Smooth muscle cell (in vitro differentiated cells): ENCODE measurements at regions not wholly inside any gene's neighbourhood (a gene's known extent, or its start where the extent isn't known, plus 50 kb on each side); places are given as distances from the start of the nearest gene placed in this dataset.
"Not testable (repeated sequence)": the region's sequence is repeated elsewhere in the genome, so short reads cannot be mapped to it uniquely, and the experiment has no call there.

Experiments used
- DNase-seq: peaks from one replicate; lab custom pipeline; 2025; ENCODE audit not compliant: unreplicated experiment; lab: John Stamatoyannopoulos, UW
- H2AFZ ChIP-seq: fragments of 200-600 bp; sonication (generic); 2 replicates; pipeline ENCODE4 v1.6.0; 2016; ENCODE audit warnings: antibody characterized with exemption, low read depth, mild to moderate bottlenecking
- H3F3A ChIP-seq: fragments of 200-600 bp; sonication (generic); 2 replicates; pipeline ENCODE4 v1.6.0; 2017; ENCODE audit warnings: antibody characterized with exemption, low read depth
- H3K27ac ChIP-seq: fragments of 200-600 bp; sonication (generic); 2 replicates; pipeline ENCODE4 v1.5.1; 2016; ENCODE audit warnings: low read depth, mild to moderate bottlenecking
- H3K27me3 ChIP-seq: fragments of 200-600 bp; sonication (generic); 2 replicates; pipeline ENCODE4 v1.6.1; 2016; ENCODE audit warnings: low read depth, mild to moderate bottlenecking
- H3K36me3 ChIP-seq: fragments of 200-600 bp; sonication (generic); 2 replicates; pipeline ENCODE4 v1.5.1; 2016; ENCODE audit warnings: low read depth
- H3K4me1 ChIP-seq: fragments of 200-600 bp; sonication (generic); 2 replicates; pipeline ENCODE4 v1.5.1; 2016; ENCODE audit warnings: low read depth
- H3K4me2 ChIP-seq: fragments of 200-600 bp; sonication (generic); 2 replicates; pipeline ENCODE4 v1.6.0; 2016; ENCODE audit warnings: mild to moderate bottlenecking
- H3K4me3 ChIP-seq: fragments of 200-600 bp; sonication (generic); 2 replicates; pipeline ENCODE4 v1.5.1; 2016; ENCODE audit warnings: mild to moderate bottlenecking
- H3K79me2 ChIP-seq: fragments of 200-600 bp; sonication (generic); 2 replicates; pipeline ENCODE4 v1.6.0; 2016; ENCODE audit warnings: low read depth, mild to moderate bottlenecking
- H3K9ac ChIP-seq: fragments of 200-600 bp; sonication (generic); 2 replicates; pipeline ENCODE4 v1.6.0; 2016; ENCODE audit warnings: low read depth
- H3K9me3 ChIP-seq: fragments of 200-600 bp; sonication (generic); replicated peaks from 2 replicates; pipeline ENCODE4 v1.5.1; 2016; ENCODE audit warnings: low read depth
- H4K20me1 ChIP-seq: fragments of 200-600 bp; sonication (generic); 2 replicates; pipeline ENCODE4 v1.6.0; 2016; ENCODE audit warnings: low read depth
- WGBS: methylation state at CpG from one replicate; pipeline ENCODE4 v1.1.7; 2016; ENCODE audit warnings: low lambda C conversion rate; 5-methylcytosine and 5-hydroxymethylcytosine counted together
- TF ChIP-seq, protein P1 (sequence below): fragments of 200-600 bp; sonication (generic); IDR thresholded peaks from 2 replicates; pipeline ENCODE4 v1.5.1; 2017; ENCODE audit warnings: borderline replicate concordance, mild to moderate bottlenecking, antibody characterized with exemption; ENCODE audit not compliant: insufficient read depth, poor library complexity, severe bottlenecking

- no peaks in the 10 kb centered on the region for H4K20me1 ChIP-seq
- no peaks in the 10 kb centered on the region for H3K9me3 ChIP-seq
- DNase-seq, result no peak
- H3K4me3 ChIP-seq, result no peak overlapping the region
- H3K79me2 ChIP-seq, result no peaks in the 10 kb centered on the region
- no peaks in the 10 kb centered on the region for H3F3A ChIP-seq
- no peaks in the 10 kb centered on the region for H3K27me3 ChIP-seq
- TF ChIP-seq, protein P1, sequence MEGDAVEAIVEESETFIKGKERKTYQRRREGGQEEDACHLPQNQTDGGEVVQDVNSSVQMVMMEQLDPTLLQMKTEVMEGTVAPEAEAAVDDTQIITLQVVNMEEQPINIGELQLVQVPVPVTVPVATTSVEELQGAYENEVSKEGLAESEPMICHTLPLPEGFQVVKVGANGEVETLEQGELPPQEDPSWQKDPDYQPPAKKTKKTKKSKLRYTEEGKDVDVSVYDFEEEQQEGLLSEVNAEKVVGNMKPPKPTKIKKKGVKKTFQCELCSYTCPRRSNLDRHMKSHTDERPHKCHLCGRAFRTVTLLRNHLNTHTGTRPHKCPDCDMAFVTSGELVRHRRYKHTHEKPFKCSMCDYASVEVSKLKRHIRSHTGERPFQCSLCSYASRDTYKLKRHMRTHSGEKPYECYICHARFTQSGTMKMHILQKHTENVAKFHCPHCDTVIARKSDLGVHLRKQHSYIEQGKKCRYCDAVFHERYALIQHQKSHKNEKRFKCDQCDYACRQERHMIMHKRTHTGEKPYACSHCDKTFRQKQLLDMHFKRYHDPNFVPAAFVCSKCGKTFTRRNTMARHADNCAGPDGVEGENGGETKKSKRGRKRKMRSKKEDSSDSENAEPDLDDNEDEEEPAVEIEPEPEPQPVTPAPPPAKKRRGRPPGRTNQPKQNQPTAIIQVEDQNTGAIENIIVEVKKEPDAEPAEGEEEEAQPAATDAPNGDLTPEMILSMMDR, result no peak
- H3K4me1 ChIP-seq, result no peaks in the 10 kb centered on the region
- no peak overlapping the region for H3K27ac ChIP-seq
- no peak overlapping the region for H2AFZ ChIP-seq
- WGBS, result 100% methylated on average over 2 of the region's 2 CpGs
- no peak overlapping the region for H3K9ac ChIP-seq
- no peak overlapping the region for H3K4me2 ChIP-seq
- no peaks in the 10 kb centered on the region for H3K36me3 ChIP-seq
These were observed 90.5 kb upstream of the GDNF start for GRCh38 chr5:37930350-37930749.

DNA sequence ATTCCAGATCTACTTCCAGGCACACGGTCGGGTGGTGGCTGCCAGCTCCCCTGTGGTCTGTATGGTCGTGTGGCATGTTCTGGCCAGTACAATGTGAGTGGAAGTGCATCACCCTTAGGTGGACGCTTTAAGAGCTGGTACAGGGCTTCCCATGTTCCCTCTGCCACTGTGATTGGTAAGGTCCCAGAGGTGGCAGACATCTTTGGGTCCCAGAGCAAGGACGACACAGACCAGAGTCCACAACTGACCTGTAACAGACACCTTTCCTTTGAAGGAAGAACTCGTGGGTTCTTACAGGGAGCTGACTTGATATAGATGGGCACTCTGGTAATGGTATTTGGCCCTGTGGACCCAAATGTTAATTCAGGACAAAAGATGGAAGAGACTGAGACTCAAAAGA, 90.0 kb upstream of the GDNF start:
- no peak for DNase-seq
- H3K27ac ChIP-seq, result no peak overlapping the region
- no peaks in the 10 kb centered on the region for H3K79me2 ChIP-seq
- no peak overlapping the region for H3K4me2 ChIP-seq
- 91% methylated on average over 6 of the region's 6 CpGs for WGBS
- H3K27me3 ChIP-seq, result no peaks in the 10 kb centered on the region
- no peaks in the 10 kb centered on the region for H3K4me1 ChIP-seq
- TF ChIP-seq, protein P1, result no peak
- H2AFZ ChIP-seq, result no peak overlapping the region
- no peak overlapping the region for H3K4me3 ChIP-seq
- no peaks in the 10 kb centered on the region for H3F3A ChIP-seq
- no peaks in the 10 kb centered on the region for H4K20me1 ChIP-seq
- H3K36me3 ChIP-seq, result no peaks in the 10 kb centered on the region
- H3K9me3 ChIP-seq, result no peaks in the 10 kb centered on the region
- H3K9ac ChIP-seq, result no peak overlapping the region

- not testable (repeated sequence) for DNase-seq, H3K36me3 ChIP-seq, H3K4me2 ChIP-seq, H3K9me3 ChIP-seq, H3K4me3 ChIP-seq, H3K4me1 ChIP-seq, H4K20me1 ChIP-seq, H3F3A ChIP-seq, H3K9ac ChIP-seq, H3K27me3 ChIP-seq, H2AFZ ChIP-seq, H3K79me2 ChIP-seq, H3K27ac ChIP-seq
- 91% methylated on average over 4 of the region's 4 CpGs for WGBS
These were observed 87.9 kb upstream of the GDNF start for GRCh38 chr5:37927753-37928152.

GRCh38 chr5:37926732-37927131, 86.9 kb upstream of the GDNF start:
- H2AFZ ChIP-seq, result no peak overlapping the region
- 86% methylated on average over 2 of the region's 2 CpGs for WGBS
- H3K27me3 ChIP-seq, result no peaks in the 10 kb centered on the region
- no peaks in the 10 kb centered on the region for H4K20me1 ChIP-seq
- H3K9ac ChIP-seq, result no peak overlapping the region
- H3K27ac ChIP-seq, result no peak overlapping the region
- H3K4me1 ChIP-seq, result no peaks in the 10 kb centered on the region
- DNase-seq, result no peak
- TF ChIP-seq, protein P1, result no peak
- H3K79me2 ChIP-seq, result no peaks in the 10 kb centered on the region
- H3F3A ChIP-seq, result no peaks in the 10 kb centered on the region
- H3K36me3 ChIP-seq, result no peaks in the 10 kb centered on the region
- H3K4me2 ChIP-seq, result no peak overlapping the region
- no peak overlapping the region for H3K4me3 ChIP-seq
- no peaks in the 10 kb centered on the region for H3K9me3 ChIP-seq
